Tibial artery (tissue), 4 donors: ENCODE measurements at regions not wholly inside any gene's neighbourhood (a gene's known extent, or its start where the extent isn't known, plus 50 kb on each side); places are given as distances from the start of the nearest gene placed in this dataset.
"Not testable (repeated sequence)": the region's sequence is repeated elsewhere in the genome, so short reads cannot be mapped to it uniquely, and the experiment has no call there.

Experiments used
- DNase-seq, 2 donors: peaks; one replicate each; pipeline ENCODE4 v3.0.0-alpha.2; 2019
- H3K27ac ChIP-seq, 2 donors: fragments of 200-600 bp; sonication (generic) in 1 of 2; 1 replicate in 1 of 2; 2 replicates in 1 of 2; pipeline ENCODE4 v1.5.1; 2018 to 2019; ENCODE audit warnings: mild to moderate bottlenecking in 1 of 2
- H3K27me3 ChIP-seq, 2 donors: fragments of 200-600 bp; sonication (generic) in 1 of 2; one replicate each; pipeline versions ENCODE4 v1.5.1 to v1.6.0; 2016 to 2019
- H3K36me3 ChIP-seq, 3 donors: fragments of 200-600 bp; sonication (generic) in 2 of 3; one replicate each; pipeline ENCODE4 v1.5.1; 2016 to 2019; ENCODE audit warnings: mild to moderate bottlenecking in 2 of 3
- H3K4me1 ChIP-seq, 4 donors: fragments of 200-600 bp; sonication (generic) in 2 of 4; 1 replicate in 3 of 4; 2 replicates in 1 of 4; pipeline ENCODE4 v1.5.1; 2016 to 2019
- H3K4me3 ChIP-seq, 2 donors: fragments of 200-600 bp; sonication (generic) in 1 of 2; 1 replicate in 1 of 2; 2 replicates in 1 of 2; pipeline ENCODE4 v1.5.1; 2018 to 2019; ENCODE audit warnings: mild to moderate bottlenecking in 2 of 2
- H3K9me3 ChIP-seq, 3 donors: fragments of 200-600 bp; sonication (generic) in 1 of 3; one replicate each; pipeline ENCODE4 v1.5.1; 2016 to 2019
- CTCF ChIP-seq, 2 experiments: fragments of 200-600 bp in 1 of 2; fragments of 450-650 bp in 1 of 2; IDR thresholded peaks; one replicate each; pipeline ENCODE4 v1.5.1; 2017 to 2019; ENCODE audit warnings: antibody characterized with exemption in 2 of 2, mild to moderate bottlenecking in 1 of 2, moderate library complexity in 1 of 2
- intact Hi-C: fragments of 100-400 bp; cut with DNase I; formaldehyde crosslinking; loops from one replicate; pipeline ENCODE4 v1.15.0; 2023; ENCODE audit warnings: low total_unique reads

- H3K27me3 ChIP-seq: peaks cover 0 to 38% of the 10 kb centered on the region in 2 donors
- no peak for DNase-seq
- H3K9me3 ChIP-seq: peaks cover 0 to 8% (median 0%) of the 10 kb centered on the region in 3 donors
- intact Hi-C loops: no loop called here
- no peaks in the 10 kb centered on the region for H3K4me1 ChIP-seq
- H3K27ac ChIP-seq: no peak overlapping the region
- no peaks in the 10 kb centered on the region for H3K36me3 ChIP-seq
- TF ChIP-seq CTCF (IDR thresholded peaks at IDR 0.05): no peak
- H3K4me3 ChIP-seq: no peak overlapping the region
Observed at GRCh38 chr11:44367452-44367851, 57.5 kb upstream of the ALX4 start.

- TF ChIP-seq CTCF (IDR thresholded peaks at IDR 0.05): no peak
- Histone ChIP-seq H3K27me3 (peaks cover 0 to 29% of the 10 kb centered on the region in 2 donors), H3K4me3 (no peak overlapping the region), H3K27ac (no peak overlapping the region), H3K4me1 (no peaks in the 10 kb centered on the region), H3K36me3 (no peaks in the 10 kb centered on the region), H3K9me3 (peaks cover 0 to 2% (median 0%) of the 10 kb centered on the region in 3 donors)
- intact Hi-C loops: no loop called here
- DNase-seq: no peak
Observed at GRCh38 chr11:44368886-44369285, 58.9 kb upstream of the ALX4 start.

- H3K36me3 ChIP-seq, DNase-seq, H3K27ac ChIP-seq, H3K9me3 ChIP-seq, intact Hi-C loops, H3K4me3 ChIP-seq, H3K4me1 ChIP-seq: not testable (repeated sequence)
- peaks cover 0 to 14% of the 10 kb centered on the region in 2 donors for H3K27me3 ChIP-seq
Observed at GRCh38 chr11:44371042-44371441, 61.1 kb upstream of the ALX4 start.

- TF ChIP-seq CTCF (IDR thresholded peaks at IDR 0.05): no peak
Observed at GRCh38 chr11:44371706-44372105, 61.8 kb upstream of the ALX4 start.

GRCh38 chr11:44372989-44373388 lies 63.0 kb upstream of the ALX4 start:
- Histone ChIP-seq H3K4me1 (no peaks in the 10 kb centered on the region), H3K4me3 (no peak overlapping the region), H3K36me3 (no peaks in the 10 kb centered on the region), H3K27ac (no peak overlapping the region), H3K9me3 (peaks cover 0 to 7% (median 0%) of the 10 kb centered on the region in 3 donors), H3K27me3 (peaks cover 0 to 4% of the 10 kb centered on the region in 2 donors)
- intact Hi-C loops: no loop called here
- no peak for TF ChIP-seq CTCF (IDR thresholded peaks at IDR 0.05)
- DNase-seq: no peak

More at GRCh38 chr11:44371706-44372105, 61.8 kb upstream of the ALX4 start:
- intact Hi-C loops: no loop called here
- Histone ChIP-seq H3K4me3 (no peak overlapping the region), H3K27ac (no peak overlapping the region), H3K9me3 (no peaks in the 10 kb centered on the region), H3K4me1 (no peaks in the 10 kb centered on the region), H3K36me3 (no peaks in the 10 kb centered on the region), H3K27me3 (peaks cover 0 to 8% of the 10 kb centered on the region in 2 donors)
- DNase-seq: no peak

DNA sequence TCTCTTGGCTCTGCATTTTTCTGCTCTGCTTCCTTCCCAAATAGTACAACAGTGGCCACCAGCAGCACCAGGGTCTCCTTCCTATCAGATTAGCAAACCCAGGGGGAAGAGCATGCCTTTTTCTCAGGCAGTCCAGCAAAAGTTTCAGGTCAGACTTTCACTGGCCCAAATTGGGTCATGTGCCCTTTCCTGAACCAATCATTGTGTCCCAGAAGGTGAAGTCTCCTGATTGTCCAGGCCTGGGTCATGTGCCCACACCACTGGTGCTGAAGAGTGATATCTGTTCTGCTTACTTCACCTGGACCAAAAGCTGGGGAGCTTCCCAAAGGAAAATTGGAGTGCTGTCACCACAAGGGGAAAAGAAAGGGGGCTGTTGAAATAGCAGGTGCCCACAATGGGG lies 64.1 kb upstream of the ALX4 start:
- Histone ChIP-seq H3K9me3 (peaks cover 0 to 7% (median 0%) of the 10 kb centered on the region in 3 donors), H3K27ac (no peak overlapping the region), H3K36me3 (no peaks in the 10 kb centered on the region), H3K4me1 (no peaks in the 10 kb centered on the region), H3K4me3 (no peak overlapping the region), H3K27me3 (peaks cover 0 to under 1% of the 10 kb centered on the region in 2 donors)
- intact Hi-C loops: no loop called here
- no peak for TF ChIP-seq CTCF (IDR thresholded peaks at IDR 0.05)
- no peak for DNase-seq
